ENCODE measurements at regions not wholly inside any gene's neighbourhood (a gene's known extent, or its start where the extent isn't known, plus 50 kb on each side); places are given as distances from the start of the nearest gene placed in this dataset.

DNA sequence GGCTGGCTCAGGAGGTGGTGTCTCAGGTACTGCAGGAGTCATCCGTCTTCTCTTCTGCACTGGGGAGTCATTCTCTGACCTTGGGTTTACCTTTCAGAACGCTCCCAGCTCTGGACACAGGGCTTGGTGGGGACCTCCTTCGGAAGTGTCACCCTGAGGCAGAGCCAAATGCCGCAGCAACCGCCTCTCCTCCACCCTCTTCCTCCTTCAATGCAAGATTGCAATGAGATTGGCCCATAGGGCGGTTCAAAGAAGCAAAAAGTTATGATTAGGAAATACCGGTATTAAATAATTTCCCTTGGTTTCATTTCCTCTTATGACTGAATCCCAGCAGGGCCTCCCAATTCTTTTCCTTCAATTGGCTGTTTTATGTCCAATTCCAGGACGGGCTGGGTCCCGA is 178.8 kb downstream of the ACKR3 start:
- DNase-seq = no peak

DNA sequence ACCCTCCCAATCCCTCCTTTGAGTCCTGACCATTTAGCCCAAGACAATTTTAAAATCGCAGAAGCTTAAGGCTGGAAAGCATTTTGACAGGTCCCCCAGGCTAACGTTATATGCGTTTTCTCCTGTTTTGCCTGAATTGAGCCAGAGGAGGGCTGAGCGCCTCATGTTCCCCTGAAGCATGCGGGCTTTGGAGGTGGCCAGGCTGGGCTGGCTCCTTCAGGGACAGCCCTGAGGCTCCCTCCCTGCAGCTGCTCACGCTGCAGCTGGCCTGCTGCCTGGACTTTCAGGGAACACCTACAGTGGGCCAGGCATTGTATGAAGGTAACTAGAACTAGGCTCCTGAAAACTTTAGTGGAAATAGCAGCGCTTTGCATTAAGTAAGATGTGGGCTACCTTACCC is 179.2 kb downstream of the ACKR3 start:
- no peak for DNase-seq

DNA sequence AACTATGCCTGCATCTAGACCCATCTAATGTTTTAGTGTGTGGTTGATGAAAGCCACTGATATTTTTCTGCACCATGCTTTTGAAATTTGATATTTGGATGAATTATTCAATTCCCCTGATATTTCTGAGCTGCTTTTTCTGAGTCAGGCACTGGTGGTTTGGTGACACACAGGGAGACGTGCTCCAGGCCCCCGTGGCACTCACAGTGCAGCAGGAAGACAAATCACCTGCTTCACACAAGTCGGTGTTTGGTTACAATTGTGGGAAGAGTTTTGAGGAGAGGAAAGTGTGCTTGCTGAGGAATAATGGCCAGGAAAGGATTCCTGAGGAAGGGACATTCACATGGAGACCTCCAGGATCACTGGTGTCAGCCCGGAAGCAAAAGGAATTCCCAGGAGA is 179.7 kb downstream of the ACKR3 start:
- DNase-seq = no peak

DNA sequence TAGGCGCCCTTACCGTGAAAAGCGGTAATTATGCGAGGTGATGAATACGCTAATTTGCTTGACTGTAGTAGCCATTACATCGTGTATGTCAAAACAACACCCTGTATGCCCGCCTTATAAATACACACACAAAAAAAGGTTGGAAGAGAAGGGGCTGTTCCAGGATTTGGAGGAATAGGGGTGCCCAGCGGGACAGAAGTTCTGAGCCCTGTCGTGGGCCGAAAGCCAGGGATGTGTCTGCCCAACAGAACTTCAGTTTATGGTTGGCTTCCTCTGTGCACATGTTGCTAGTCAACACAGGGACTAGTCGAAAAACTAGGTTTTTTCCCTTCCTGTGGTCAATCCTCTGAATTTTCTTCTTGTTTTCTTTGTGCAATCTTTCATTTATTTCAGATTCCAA is 182.5 kb downstream of the ACKR3 start:
- no peak for DNase-seq

DNA sequence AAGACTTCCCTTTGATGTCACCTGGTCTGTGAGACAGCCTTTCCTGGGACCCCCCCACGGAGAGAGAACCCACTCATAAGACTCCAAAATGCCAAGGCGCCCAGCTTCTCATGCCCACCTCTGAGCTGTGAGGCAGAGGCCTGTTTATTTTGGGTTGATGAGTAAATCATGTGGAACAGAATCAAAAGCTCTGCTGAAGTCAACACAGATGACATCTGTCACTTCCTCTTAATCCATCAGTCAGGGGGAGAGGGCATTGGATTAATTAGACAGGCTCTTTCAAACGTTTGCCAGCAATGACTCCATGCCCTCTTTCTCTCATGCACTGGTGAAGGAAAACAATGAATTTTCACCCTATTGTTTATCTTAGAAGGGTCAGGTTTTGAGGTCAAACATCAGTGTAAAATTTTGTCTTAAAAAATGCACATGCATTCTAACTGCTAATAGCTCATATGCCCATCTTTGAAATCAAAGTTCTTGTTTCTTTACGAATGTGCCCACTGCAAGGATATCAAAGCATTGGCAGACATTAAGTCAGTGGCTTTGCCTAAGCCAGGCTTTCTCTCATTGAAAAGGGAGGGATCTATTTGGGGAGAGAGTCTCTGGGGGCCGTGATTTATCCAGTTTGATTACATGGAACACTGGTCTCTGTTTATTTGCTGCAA is 184.1 kb downstream of the ACKR3 start:
- DNase-seq = no peak

DNA sequence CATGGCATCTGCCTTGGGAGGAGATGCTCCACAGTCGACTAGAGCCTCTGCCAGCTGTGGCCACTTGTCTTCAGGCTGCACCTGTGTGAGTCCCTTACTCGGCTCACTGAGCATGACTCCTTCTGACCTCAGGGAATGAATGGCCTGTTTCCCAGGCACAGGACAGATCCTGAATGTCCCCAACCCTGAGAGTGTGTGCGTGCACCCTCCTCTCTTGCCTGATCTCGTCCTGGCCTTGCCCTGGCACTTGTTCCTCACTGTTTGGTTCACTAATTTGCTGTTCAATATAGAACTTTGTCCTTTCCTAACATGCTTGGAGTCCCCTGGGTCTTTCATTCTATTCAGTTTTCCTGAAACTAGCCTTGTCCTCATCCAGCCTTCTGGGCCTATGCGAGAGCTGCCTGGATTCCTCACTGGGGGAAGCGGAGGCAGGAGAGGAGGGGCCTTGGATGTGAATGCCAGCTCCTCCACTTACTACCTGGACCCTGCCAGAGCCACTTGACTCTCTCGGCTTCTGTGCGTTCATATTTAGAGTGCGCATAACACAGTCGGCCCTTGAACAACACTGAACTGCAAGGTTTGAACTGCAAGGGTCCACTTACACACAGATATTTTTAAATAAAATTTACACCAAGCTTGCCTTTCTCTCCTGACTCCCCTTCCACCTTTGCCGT is 184.8 kb downstream of the ACKR3 start:
- no peak for DNase-seq

DNA sequence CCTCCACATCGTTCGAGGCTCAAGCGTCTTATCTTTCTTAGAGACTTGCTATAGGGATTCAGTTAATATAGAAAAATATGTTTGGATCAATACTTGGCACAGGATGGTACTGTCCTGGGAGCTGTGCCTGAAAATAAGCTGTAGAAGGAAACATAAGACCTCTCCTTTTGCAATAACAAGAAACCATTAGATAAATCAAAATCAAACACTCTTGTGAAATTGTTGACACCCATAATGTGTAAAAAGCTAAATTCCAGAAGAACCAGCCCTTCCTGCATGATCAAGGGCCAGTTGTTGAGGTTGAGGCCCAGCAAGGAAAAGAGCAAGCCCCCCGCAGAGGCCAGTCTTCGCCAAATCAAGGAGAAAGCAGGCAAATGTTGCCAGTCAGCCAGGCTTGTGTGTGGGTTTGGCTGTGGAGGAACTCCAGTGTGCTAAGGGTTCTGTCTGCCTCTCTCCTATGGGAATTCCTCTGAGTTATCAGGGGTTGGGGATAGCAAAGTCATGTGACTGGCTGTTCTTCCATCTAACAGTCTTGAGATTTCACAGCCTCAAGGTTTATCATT is 185.7 kb downstream of the ACKR3 start:
- no peak for DNase-seq

DNA sequence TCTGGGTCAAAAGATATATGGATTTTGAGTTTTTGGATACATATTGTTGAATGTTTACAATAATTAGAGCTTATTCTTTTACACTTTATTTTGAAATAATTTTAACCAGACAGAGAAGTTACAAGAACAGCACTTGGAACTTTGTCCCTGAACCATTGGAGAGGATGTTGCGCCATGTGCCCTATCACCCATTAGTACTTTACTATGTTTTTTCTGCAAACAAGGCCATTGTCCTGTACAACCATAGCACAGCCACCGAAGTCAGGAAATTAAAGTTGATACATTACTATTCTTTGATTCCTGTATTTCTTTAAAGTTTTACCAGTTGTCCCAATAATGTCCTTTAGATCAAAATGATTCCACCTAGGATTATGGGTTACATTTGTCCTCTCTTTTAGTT is 188.8 kb downstream of the ACKR3 start:
- DNase-seq = no peak

DNA sequence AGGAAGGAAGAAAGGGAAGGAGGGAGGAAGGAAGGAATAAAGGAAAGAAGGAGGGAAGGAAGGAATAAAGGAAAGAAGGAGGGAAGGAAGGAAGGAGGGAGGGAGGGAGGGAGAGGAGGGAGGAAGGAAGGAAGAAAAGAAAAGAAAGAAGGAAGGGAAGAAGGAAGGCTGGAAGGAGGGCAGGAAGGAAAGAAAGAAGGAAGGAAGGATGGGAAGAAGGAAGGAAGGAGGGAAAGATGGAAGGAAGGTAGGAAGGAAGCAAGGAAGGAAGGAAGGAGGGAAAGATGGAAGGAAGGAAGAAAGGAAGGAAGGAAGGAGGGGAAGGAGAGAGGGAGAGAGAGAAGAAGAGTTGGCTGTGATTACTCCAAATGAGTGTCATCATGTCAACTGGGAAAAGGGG is 190.6 kb downstream of the ACKR3 start:
- no peak for DNase-seq

DNA sequence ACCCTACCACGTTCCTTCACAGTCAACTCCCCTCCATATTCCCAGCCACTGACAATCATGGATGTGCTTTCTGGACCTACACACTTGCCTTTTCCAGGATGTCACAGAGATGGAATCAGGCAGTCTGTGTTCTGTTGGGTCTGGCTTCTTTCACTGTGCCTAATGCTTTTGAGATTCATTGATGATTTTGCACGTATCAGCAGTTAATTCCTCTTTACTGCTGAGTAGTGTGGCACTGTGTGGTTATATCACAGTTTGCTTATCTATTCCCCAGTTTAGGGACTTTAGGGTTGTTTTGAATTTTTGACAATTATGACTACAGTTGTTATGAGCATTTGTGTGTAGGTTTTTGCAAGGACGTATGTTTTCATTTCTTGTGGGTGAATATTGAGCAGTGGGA is 191.7 kb downstream of the ACKR3 start:
- no peak for DNase-seq

DNA sequence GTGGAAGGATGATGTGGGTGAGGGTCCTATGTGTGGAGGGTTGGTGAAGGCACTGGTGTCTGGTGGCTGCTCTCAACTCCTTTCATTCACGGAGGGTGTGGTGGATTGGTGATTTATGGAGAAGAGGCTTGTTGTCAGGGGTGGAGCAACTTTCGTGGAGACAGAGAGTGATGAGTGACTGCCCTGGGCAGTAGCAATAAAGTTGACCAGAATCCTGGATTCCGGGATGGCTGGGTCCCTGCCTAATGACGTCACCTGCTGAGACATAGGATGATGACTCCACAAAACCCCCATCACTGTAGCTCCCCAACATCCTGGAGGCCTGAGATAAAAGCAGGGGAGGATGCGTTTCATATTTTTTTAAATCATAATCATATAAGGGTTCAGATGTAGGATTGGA is 193.0 kb downstream of the ACKR3 start:
- no peak for DNase-seq

DNA sequence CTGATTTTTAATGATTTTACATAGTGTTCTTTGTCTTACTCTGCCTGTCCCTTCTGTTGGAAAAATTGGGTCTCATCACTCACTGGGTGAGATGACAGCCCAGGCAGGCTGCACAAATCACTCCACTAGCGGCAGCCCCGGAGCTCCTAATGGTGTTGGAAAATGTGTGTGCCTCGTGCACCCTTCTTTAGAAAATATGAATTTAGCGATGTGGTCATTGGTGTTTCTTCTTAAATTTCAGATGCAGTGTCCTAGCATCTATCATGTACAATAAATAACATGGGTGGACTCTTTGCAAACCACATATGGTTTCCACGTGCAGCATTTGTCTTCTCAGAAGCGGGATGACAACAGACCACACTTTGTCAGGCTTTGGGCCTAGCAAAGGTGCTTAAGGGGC is 194.2 kb downstream of the ACKR3 start:
- no peak for DNase-seq

DNA sequence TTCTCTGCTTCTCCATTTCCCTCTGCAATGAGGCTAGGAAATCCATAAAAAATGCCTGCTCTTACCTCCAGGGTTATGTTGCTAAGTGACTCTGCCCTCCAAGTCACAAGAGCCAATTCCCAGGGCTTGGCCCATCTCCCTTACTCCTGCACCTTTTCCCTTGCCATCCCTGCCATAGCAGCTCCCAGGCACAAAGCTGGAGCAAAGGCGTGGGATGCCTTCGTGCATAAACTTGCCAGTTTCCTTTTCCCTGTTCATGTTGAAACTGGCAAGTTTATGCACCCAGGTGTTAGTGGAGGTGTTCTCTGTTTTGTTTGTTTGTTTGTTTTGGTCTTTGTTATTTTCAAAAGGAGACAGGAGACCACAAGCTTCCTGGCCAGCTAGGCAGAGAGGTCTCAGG is 195.1 kb downstream of the ACKR3 start:
- DNase-seq = no peak

DNA sequence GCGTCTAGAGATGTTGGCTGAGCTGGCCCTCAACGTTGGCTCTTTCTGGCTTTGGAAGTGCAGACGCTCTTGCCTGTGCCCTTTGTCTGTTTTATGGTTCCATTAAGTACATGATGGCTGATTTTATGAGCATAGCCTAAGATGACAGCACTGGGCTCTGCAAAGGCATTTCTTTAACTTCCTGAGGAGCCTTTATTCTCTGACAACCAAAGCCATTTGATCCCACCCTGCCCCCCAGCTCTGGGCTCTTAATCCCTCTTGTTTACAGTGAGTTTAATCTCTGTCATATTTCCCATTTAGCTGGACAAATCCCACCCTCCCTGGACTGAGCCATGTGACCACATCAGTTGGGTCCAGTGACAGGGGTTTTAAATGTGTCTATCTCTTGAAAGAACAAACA is 195.9 kb downstream of the ACKR3 start:
- DNase-seq = no peak

DNA sequence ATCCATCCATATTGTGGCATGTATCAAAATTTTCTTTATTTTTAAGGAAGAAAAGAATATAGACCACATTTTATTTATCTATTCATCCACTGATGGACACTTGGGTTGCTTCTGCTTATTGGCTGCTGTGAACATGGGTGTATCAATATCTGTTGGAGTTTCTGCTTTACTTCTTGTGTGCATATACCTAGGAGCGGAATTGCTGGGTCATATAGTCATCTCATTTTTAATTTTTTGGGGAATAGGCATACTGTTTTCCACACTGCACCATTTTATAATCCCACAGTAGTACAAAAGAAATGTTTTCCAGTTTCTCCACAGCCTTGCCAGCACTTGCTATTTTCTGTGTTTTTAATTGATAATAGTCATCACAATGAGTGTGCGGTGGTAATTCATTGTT is 197.2 kb downstream of the ACKR3 start:
- DNase-seq = no peak

DNA sequence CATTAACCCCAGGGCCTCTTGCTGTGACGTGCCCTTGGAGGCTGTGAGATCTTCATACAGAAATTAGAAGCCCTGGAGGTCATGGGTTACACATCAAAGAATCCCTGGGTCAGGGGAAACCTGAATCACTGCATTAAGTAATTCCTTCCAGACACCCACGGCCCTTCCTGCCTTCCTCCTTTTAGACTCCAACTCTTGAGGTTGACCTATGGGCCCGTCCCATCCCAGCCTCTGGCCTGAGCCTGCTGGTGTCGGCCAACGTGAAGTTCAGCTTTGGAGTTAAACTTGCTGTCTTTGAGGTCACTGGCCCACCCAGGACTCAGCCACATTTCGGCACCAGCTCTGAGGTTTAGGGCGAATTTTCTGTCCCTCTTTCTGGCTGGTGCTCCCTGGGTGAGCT is 198.3 kb downstream of the ACKR3 start:
- DNase-seq = no peak

DNA sequence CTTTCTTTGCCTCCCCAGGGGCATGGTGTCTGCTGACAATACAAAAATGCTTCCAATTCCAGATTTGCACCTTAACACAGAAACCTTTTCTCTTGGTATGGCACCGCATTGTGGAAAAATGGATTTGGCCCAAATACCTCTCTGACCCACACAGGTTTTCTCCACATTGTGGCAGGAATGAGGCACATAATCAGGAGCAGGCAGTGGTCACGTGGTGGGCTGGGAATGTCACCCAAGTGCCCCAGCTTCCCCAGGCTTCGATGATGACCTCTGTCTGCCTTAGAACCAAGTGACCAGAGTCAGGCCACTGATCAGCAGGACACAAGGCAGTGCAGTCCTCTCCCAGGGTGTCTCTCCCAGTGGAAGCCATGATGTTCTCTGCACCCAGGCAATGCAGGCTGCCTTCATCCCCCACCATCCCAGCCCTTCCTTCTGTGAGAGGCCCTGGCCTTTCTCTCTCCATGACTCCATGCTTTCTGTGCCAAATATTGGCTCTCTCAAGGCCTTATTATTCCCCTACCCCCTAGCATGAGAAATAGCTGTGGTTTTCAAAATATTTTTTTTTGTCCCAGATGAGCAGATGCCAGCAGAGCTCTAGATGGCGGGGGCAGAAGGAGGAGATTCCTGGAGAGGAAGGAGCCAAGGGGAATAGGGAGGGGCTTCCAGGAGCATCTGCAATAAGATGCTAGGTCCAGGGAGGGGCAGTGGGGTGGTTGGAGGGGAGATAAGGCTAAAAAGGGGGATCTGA is 198.9 kb downstream of the ACKR3 start:
- DNase-seq = no peak

DNA sequence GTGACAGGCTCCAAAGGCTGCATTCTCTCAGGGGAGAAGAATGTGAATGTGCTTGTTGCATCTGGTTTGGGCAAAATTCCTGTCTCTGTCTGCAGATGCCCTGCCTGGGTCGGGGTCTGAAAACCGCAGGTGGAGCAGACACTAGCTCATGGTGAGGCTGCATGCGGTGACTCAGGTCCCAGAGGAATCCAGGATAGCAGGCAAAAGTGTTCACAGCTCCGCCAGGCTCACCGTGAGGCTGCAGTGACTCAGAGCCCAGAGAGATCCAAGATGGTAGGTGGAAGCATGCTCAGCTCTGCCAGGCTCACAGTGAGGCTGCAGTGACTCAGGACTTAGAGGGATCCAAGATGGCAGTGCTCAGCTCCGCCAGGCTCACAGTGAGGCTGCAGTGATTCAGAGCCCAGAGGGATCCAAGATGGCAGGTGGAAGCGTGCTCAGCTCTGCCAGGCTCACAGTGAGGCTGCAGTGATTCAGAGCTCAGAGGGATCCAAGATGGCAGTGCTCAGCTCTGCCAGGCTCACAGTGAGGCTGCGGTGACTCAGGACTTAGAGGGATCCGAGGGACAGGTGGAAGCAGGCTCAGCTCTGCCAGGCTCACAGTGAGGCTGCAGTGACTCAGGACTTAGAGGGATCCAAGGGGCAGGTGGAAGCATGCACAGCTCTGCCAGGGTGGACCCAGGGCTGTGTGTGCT is 200.5 kb downstream of the ACKR3 start:
- no peak for DNase-seq

DNA sequence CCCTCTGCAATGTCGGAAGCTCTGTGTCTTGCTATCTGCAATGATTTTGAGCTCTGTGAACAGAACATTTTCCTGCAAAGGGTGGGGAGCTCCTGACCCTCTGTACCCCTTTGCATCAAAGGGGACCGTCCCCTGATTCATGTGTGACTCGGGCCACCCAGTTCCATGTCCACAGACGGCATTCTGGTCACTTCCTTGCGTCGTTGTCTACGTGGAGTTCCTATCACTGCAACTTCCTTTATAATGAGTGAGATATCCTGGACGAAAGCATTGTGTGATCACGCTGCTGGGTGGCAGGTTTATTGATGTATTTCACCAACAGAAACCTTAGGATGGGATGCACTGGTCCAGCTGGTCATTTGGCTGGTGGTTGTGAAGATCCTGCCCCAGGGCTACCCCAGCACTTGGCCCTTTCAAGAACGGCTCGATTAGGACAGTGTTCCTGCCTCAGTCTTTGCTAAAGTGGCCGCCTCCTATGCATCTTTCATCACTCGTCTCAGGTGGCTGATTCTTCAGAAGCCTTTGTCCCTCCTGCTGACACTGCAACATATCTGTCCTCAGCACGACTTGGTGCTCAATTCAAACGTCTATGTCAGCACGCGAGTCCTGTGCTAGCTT is 202.7 kb downstream of the ACKR3 start:
- DNase-seq = no peak

DNA sequence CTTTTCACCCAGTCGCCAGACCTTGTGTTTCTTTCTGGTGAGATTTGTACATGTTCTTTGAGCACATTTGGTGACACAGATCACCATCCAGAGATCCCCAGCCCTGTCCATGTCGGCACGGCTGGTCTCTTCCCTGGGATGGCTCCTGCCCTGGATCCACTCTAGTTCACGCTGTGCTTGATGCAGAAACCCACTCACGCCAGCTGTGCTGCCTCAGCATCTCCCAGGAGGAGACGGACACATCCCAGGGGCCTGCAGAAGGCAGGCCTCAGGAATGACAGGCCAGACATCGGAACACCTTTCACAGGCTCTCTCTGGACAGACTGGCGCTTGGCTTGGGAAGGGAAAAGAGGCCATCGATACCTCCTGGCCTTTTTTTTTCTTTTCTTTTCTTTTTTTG is 203.6 kb downstream of the ACKR3 start:
- DNase-seq = no peak

DNA sequence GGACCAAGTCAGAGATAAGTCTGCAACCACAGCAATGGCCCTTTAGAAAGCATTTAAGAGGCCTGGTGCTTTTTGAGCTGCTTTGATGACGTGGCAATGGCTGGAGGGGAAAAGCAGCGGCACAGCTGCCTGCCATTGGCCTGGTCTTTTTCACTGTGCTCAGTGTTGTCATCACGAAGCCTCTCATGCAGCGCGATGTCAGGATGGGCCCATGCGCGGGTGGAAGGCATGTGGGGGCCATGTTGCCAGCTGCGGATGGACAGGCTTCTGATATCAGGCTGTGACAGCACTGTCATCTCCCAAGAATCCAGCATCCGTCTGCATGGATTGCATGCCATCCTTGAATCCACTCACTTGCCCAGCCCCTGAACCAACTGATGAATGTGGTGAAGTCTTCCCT is 204.5 kb downstream of the ACKR3 start:
- no peak for DNase-seq

DNA sequence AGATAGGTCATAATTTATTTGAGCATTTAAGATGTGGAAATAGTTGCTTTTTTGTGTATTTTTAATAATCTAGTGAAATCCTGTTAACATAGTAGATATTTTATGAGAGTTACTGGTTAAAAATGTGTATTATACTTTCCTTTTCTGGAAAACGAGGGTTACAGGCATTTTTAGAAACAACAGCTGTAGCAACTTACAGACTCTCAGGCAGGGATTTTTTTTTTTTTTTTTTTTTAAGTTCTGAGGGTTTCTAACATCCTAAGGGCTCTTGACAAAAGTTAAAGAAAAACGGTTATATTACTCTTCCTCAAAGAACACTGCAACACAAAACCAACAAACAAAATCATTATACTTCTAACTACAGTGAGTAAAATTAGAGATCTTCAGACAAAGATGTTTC is 205.9 kb downstream of the ACKR3 start:
- no peak for DNase-seq

DNA sequence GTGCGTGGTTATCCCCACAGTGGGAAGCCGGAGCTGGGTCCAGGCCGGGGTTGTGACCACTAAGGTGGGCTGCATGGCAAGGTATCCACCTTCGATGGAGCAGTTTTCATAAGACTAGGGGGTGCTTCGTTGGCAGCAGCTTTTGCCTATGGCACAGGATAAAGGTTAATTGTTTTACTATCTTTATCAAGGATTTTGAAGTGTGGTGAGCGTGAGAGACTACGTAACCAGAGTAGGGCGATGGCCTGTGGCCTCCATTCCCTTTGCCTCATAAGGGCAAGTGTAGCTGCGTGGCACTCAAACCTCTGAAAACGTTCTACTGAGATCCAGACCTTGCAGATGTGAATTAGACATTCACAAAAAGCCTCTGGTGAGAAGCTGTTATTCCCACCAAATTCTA is 206.6 kb downstream of the ACKR3 start:
- DNase-seq = no peak
